GM12865 (cell line): ENCODE measurements at regions not wholly inside any gene's neighbourhood (a gene's known extent, or its start where the extent isn't known, plus 50 kb on each side); places are given as distances from the start of the nearest gene placed in this dataset.
"Not testable (repeated sequence)": the region's sequence is repeated elsewhere in the genome, so short reads cannot be mapped to it uniquely, and the experiment has no call there.

ENCODE experiments used
- DNase-seq: peaks from one replicate; pipeline ENCODE4 v3.0.0; 2010; ENCODE audit warnings: low read depth
- H3K4me3 ChIP-seq: 2 replicates; pipeline ENCODE4 v1.5.1; 2011; ENCODE audit warnings: mild to moderate bottlenecking, low read depth, low read length, control low read depth
- TF ChIP-seq, protein P1 (sequence below): IDR thresholded peaks from 2 replicates; pipeline ENCODE4 v1.5.1; 2011; ENCODE audit warnings: low read length, control low read depth, low read depth, inconsistent platforms; ENCODE audit not compliant: insufficient read depth; ENCODE audit errors: missing control alignments

DNA sequence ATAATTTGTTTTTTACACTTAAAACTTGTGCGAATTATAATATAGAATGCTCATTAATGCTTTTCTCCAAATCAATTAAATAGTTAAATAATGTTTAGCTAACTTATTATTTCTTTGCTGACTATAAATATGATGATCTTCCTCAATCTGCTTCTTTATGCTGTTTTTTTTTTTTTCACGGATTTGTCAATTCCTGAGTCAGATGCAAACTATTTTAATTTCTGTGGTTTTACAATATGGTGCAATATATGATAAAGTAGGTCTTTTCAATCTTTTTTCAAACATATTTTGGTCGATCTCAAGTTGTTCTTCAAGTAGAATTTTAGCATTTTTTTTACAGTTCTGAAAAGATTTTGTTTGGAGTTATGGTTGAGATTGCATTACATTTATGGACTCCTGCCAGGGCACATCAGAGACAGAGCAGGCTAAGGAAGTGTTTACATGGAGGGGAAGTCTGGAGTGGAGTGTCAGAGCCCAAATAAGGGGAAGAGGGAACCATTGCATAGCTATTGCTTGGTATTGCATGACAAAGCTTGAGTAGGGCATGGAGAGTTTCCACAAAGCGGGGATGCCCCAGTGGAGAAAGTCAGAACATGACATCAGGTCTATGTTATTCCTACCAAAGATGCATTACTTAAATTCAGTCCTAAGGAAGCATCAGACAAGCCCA, 204.4 kb downstream of the OTUD1 start:
- no peak for DNase-seq
- H3K4me3 ChIP-seq = no peak overlapping the region
- TF ChIP-seq, protein P1, sequence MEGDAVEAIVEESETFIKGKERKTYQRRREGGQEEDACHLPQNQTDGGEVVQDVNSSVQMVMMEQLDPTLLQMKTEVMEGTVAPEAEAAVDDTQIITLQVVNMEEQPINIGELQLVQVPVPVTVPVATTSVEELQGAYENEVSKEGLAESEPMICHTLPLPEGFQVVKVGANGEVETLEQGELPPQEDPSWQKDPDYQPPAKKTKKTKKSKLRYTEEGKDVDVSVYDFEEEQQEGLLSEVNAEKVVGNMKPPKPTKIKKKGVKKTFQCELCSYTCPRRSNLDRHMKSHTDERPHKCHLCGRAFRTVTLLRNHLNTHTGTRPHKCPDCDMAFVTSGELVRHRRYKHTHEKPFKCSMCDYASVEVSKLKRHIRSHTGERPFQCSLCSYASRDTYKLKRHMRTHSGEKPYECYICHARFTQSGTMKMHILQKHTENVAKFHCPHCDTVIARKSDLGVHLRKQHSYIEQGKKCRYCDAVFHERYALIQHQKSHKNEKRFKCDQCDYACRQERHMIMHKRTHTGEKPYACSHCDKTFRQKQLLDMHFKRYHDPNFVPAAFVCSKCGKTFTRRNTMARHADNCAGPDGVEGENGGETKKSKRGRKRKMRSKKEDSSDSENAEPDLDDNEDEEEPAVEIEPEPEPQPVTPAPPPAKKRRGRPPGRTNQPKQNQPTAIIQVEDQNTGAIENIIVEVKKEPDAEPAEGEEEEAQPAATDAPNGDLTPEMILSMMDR = no peak

DNA sequence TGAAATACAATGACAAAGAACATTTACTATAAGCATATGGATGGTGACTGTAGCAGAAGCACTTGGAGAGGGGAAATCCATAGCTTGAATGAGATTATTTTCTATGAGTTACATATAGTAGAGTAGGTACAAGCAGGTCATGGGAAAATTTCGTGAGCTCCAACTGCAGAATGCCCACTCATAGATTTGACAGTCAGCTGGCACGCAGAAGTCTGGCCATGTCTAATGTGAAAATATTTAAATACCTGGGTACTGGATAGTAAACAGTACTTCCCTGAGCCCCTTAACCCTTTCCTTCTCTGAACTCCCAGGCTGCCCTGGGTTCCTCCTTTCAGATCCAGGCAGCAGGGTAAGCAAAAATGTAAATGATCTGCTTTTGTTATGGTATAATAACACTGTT, 209.7 kb downstream of the OTUD1 start:
- no peak for DNase-seq
- no peak overlapping the region for H3K4me3 ChIP-seq
- TF ChIP-seq, protein P1 = no peak

DNA sequence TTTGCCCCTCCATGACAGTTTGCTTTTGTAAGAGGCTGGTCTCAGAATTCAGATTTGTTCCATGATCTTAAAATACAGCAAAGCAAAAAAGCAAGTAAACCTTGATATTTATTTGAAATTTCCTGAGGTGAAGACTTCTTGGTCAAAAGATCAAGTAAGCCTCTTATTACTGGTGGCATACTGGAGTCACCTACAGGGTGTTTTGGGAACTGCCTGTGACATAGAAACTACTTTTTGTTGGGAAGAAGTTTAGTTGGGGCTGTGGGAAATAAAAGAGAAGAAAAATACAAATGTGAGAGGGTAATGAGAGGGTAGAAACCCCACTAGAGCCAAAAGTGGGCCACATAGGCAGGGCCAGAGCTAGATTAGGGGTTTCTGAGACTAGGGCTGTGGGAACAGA, 217.9 kb downstream of the OTUD1 start:
- TF ChIP-seq, protein P1 = peak; percentile 31
- no peak overlapping the region for H3K4me3 ChIP-seq
- peak; percentile 1 for DNase-seq

DNA sequence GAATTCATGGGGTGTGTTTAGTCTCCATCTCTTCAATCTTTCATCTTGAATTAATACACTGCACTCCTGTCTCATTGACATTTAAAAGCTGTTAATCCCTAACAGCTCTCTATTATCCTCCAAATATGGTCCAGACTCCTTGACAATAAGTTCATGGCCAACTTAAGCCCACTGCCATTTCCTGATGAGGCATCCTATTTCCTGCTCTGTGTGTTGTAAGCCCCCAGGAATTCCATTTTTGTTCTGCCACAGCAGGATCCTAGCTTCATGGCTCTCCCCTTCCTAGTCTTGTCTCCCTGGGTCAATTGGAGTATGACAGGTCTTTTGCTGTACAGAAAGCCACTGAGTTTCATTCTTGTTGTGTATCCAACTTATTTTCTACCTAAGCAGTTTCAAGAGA, 218.8 kb downstream of the OTUD1 start:
- TF ChIP-seq, protein P1 = no peak
- no peak for DNase-seq
- no peak overlapping the region for H3K4me3 ChIP-seq

DNA sequence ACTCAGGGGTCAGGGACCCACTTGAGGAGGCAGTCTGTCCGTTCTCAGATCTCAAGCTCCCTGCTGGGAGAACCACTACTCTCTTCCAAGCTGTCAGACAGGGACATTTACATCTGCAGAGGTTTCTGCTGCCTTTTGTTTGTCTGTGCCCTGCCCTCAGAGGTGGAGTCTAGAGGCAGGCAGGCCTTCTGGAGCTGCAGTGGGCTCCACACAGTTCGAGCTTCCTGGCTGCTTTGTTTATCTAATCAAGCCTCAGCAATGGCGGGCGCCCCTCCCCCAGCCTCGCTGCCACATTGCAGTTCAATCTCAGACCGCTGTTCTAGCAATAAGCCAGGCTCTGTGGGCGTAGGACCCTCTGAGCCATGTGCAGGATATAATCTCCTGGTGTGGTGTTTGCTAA, 233.0 kb downstream of the OTUD1 start:
- not testable (repeated sequence) for H3K4me3 ChIP-seq, DNase-seq

DNA sequence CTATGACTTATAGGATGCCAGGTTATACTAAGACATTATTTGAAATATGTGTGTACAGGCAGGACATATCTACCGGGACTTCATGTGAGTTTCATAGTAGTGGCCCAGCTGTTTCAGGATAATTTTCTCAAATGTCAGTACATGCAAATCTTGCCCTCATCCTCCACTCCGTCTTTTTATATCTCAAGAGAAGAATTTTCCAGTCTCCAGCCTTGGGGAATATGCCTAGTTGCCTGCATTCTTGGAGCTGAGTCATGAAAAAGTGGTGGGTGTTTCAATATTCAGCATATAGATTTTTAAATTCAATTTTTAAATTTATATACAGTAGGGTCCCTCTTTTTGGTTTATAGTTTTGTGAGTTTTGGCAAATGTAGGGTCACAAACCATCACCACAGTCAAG, 236.7 kb downstream of the OTUD1 start:
- TF ChIP-seq, protein P1 = no peak
- no peak for DNase-seq
- no peak overlapping the region for H3K4me3 ChIP-seq

DNA sequence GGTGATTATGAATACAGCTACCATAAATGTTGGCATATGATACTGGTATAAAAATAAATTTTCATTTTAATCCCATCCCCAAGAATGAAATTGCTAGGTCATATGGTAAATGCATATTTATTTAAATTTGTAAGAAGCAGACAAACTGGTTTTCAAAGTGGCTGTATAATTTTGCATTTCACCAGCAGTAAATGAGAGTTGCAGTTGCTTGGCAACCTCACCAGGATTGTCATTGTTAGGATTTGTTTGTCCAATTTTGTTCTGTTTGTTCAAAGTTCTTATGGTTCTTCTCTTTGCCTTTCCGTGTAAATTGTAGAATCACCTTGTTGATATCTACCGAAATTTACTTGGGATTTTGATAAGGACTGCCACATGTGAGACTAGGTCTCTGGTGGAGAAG, 237.4 kb downstream of the OTUD1 start:
- TF ChIP-seq, protein P1 = no peak
- DNase-seq = no peak
- no peak overlapping the region for H3K4me3 ChIP-seq
